Neural cell (in vitro differentiated cells): ENCODE measurements at regions not wholly inside any gene's neighbourhood (a gene's known extent, or its start where the extent isn't known, plus 50 kb on each side); places are given as distances from the start of the nearest gene placed in this dataset.

ENCODE experiments used
- H2AFZ ChIP-seq: fragments of 200-600, 300-800 bp; sonication (generic), shearing (Covaris generic); 2 replicates; pipeline ENCODE4 v1.6.0; 2014; ENCODE audit warnings: low read depth, mild to moderate bottlenecking, antibody characterized with exemption, low read length, moderate library complexity
- H3F3A ChIP-seq: fragments of 200-600 bp; shearing (Covaris generic); 2 replicates; pipeline ENCODE4 v1.6.1; 2016; ENCODE audit warnings: mild to moderate bottlenecking, moderate library complexity, mixed read lengths, antibody characterized with exemption, low read length; ENCODE audit not compliant: insufficient read depth, poor library complexity, severe bottlenecking
- H3K27ac ChIP-seq: fragments of 200-600, 300-800 bp; sonication (generic), shearing (Covaris generic); 2 replicates; pipeline ENCODE4 v1.5.1; 2014; ENCODE audit warnings: mild to moderate bottlenecking, low read length, moderate library complexity
- H3K27me3 ChIP-seq: fragments of 300-800, 200-600 bp; sonication (generic), shearing (Covaris generic); 2 replicates; pipeline ENCODE4 v1.6.0; 2014; ENCODE audit warnings: mild to moderate bottlenecking, low read depth, low read length, moderate library complexity; ENCODE audit not compliant: insufficient read depth
- H3K36me3 ChIP-seq: fragments of 300-800, 200-600 bp; sonication (generic), shearing (Covaris generic); 2 replicates; pipeline ENCODE4 v1.5.1; 2014; ENCODE audit warnings: mild to moderate bottlenecking, antibody characterized with exemption, low read length, moderate library complexity; ENCODE audit not compliant: insufficient read depth
- H3K4me2 ChIP-seq: fragments of 300-800, 200-600 bp; sonication (generic), shearing (Covaris generic); 2 replicates; pipeline ENCODE4 v1.6.0; 2014; ENCODE audit warnings: mild to moderate bottlenecking, low read length
- H3K4me3 ChIP-seq: fragments of 300-800, 200-600 bp; sonication (generic), shearing (Covaris generic); 2 replicates; pipeline ENCODE4 v1.5.1; 2014; ENCODE audit warnings: mild to moderate bottlenecking, low read length, moderate library complexity
- H3K79me2 ChIP-seq: fragments of 200-600 bp; shearing (Covaris generic); replicated peaks from 2 replicates; pipeline ENCODE4 v1.6.0; 2014; ENCODE audit warnings: mild to moderate bottlenecking, low read length, moderate library complexity; ENCODE audit not compliant: insufficient read depth
- H3K9ac ChIP-seq: fragments of 300-800, 200-600 bp; sonication (generic), shearing (Covaris generic); 2 replicates; pipeline ENCODE4 v1.6.1; 2016; ENCODE audit warnings: mild to moderate bottlenecking, low read length, mixed read lengths
- H3K9me2 ChIP-seq: fragments of 200-600 bp; shearing (Covaris generic); 2 replicates; pipeline ENCODE4 v1.6.1; 2016; ENCODE audit warnings: mild to moderate bottlenecking, low read length, mixed read lengths; ENCODE audit not compliant: insufficient read depth
- H3K9me3 ChIP-seq: fragments of 200-600, 300-800 bp; sonication (generic), shearing (Covaris generic); 2 replicates; pipeline ENCODE4 v1.6.1; 2016; ENCODE audit warnings: mild to moderate bottlenecking, mixed run types, low read length, moderate library complexity, mixed read lengths
- H4K20me1 ChIP-seq: fragments of 200-600 bp; shearing (Covaris generic); 2 replicates; pipeline ENCODE4 v1.6.1; 2016; ENCODE audit warnings: mild to moderate bottlenecking, mixed run types; ENCODE audit not compliant: insufficient read depth
- CTCF ChIP-seq: fragments of 450-650 bp; IDR thresholded peaks from 2 replicates; pipeline ENCODE4 v1.5.1; 2014; ENCODE audit warnings: antibody characterized with exemption, mild to moderate bottlenecking, moderate library complexity; ENCODE audit not compliant: poor library complexity, severe bottlenecking
- EP300 ChIP-seq: fragments of 450-650 bp; conservative IDR thresholded peaks from 2 replicates; pipeline ENCODE4 v1.6.1; 2014; ENCODE audit warnings: antibody characterized with exemption, mild to moderate bottlenecking, moderate library complexity; ENCODE audit not compliant: poor library complexity, severe bottlenecking
- EZH2 ChIP-seq: fragments of 200-600, 300-800 bp; shearing (Covaris generic), sonication (generic); IDR thresholded peaks from 2 replicates; pipeline ENCODE4 v1.6.1; 2014; ENCODE audit warnings: antibody characterized with exemption, low read length, borderline replicate concordance, mild to moderate bottlenecking; ENCODE audit not compliant: insufficient read depth, poor library complexity, severe bottlenecking
- MXI1 ChIP-seq: fragments of 450-650 bp; conservative IDR thresholded peaks from 2 replicates; pipeline ENCODE4 v1.6.1; 2014; ENCODE audit warnings: antibody characterized with exemption, mild to moderate bottlenecking; ENCODE audit not compliant: poor library complexity, severe bottlenecking
- POLR2AphosphoS5 ChIP-seq: IDR thresholded peaks from 2 replicates; pipeline ENCODE4 v1.6.1; 2012
- RAD21 ChIP-seq: fragments of 450-650 bp; conservative IDR thresholded peaks from 2 replicates; pipeline ENCODE4 v1.6.1; 2014; ENCODE audit warnings: antibody characterized with exemption, mild to moderate bottlenecking, moderate library complexity
- REST ChIP-seq: IDR thresholded peaks from 2 replicates; pipeline ENCODE4 v1.6.1; 2012; ENCODE audit warnings: borderline replicate concordance
- SMC3 ChIP-seq: fragments of 450-650 bp; conservative IDR thresholded peaks from 2 replicates; pipeline ENCODE4 v1.6.1; 2014; ENCODE audit warnings: antibody characterized with exemption, mild to moderate bottlenecking, moderate library complexity; ENCODE audit not compliant: poor library complexity
- TAF1 ChIP-seq: IDR thresholded peaks from 2 replicates; pipeline ENCODE4 v1.6.1; 2012; ENCODE audit warnings: low read depth

GRCh38 chr2:128465246-128466170 lies 146.8 kb upstream of the HS6ST1 start:
- no peaks in the 10 kb centered on the region for H3K79me2 ChIP-seq
- no peaks in the 10 kb centered on the region for H3K27me3 ChIP-seq
- H3K9me2 ChIP-seq: no peaks in the 10 kb centered on the region
- H3F3A ChIP-seq: no peaks in the 10 kb centered on the region
- H3K36me3 ChIP-seq: no peaks in the 10 kb centered on the region
- no peak overlapping the region for H3K9ac ChIP-seq
- no peak overlapping the region for H3K4me3 ChIP-seq
- no peaks in the 10 kb centered on the region for H4K20me1 ChIP-seq
- H3K27ac ChIP-seq: no peak overlapping the region
- no peak overlapping the region for H3K4me2 ChIP-seq
- H3K9me3 ChIP-seq: peaks cover 13% of the 10 kb centered on the region
- no peak overlapping the region for H2AFZ ChIP-seq
- TF ChIP-seq EP300: no peak

- H3K4me2 ChIP-seq: no peak overlapping the region
- TF ChIP-seq EP300 (no peak), SMC3 (no peak), TAF1 (no peak), EZH2 (no peak), CTCF (no peak), REST (no peak), MXI1 (no peak), RAD21 (no peak), POLR2AphosphoS5 (no peak)
- H3K27ac ChIP-seq: no peak overlapping the region
- H3K9ac ChIP-seq: no peak overlapping the region
- H3K9me2 ChIP-seq: no peaks in the 10 kb centered on the region
- H3K79me2 ChIP-seq: no peaks in the 10 kb centered on the region
- H3F3A ChIP-seq: no peaks in the 10 kb centered on the region
- no peak overlapping the region for H2AFZ ChIP-seq
- H3K4me3 ChIP-seq: no peak overlapping the region
- peaks cover 15% of the 10 kb centered on the region for H3K9me3 ChIP-seq
- no peaks in the 10 kb centered on the region for H3K36me3 ChIP-seq
- H4K20me1 ChIP-seq: no peaks in the 10 kb centered on the region
- H3K27me3 ChIP-seq: no peaks in the 10 kb centered on the region
These were observed 147.7 kb upstream of the HS6ST1 start for GRCh38 chr2:128466376-128466775.
